ENCODE measurements at regions not wholly inside any gene's neighbourhood (a gene's known extent, or its start where the extent isn't known, plus 50 kb on each side); places are given as distances from the start of the nearest gene placed in this dataset.
"Not testable (repeated sequence)": the region's sequence is repeated elsewhere in the genome, so short reads cannot be mapped to it uniquely, and the experiment has no call there.

DNA sequence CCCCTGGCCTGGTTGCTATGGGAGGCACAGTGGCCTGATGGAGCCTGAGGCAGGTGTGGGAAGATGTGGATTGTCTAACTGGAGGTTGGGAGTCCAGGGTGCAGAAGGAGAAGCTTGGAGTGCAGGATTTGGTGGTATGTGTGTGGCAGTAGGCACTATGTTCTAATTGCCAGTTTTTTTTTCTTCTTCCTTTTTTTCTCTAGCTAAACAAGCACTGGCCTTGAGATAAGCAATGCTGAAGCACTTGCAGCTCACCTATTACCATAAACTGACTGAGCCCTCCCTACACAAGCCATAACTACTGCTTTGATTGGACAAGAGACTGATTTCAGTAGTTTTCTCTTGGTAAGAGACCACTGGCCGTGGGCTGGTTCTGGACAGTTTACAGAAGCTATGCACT is 123.6 kb downstream of the PPIAL4A start:
- H3K27me3 ChIP-seq (ENCODE audit: insufficient read depth, low read length); H3K9me3 ChIP-seq (ENCODE audit: control insufficient read depth, low read depth, low read length); H3K18ac ChIP-seq (ENCODE audit: insufficient read length, low read depth, low read length); H2BK12ac ChIP-seq (ENCODE audit: insufficient read length, low read depth, low read length); H4K8ac ChIP-seq (replicated peaks; ENCODE audit: insufficient read length, low read depth, low read length); H3K23ac ChIP-seq (ENCODE audit: insufficient read length, low read depth, low read length); H3K9ac ChIP-seq (ENCODE audit: extremely low read depth, insufficient read length, low read length); H3K79me1 ChIP-seq (ENCODE audit: insufficient read depth, low read depth, low read length, poor library complexity, severe bottlenecking); H3K27me3 Mint-ChIP-seq (ENCODE audit: low read depth); H2AFZ ChIP-seq (ENCODE audit: low read length); H3K4me1 Mint-ChIP-seq; H3T11ph ChIP-seq (ENCODE audit: low read length); H4K5ac ChIP-seq (ENCODE audit: insufficient read length, low read depth, low read length); H3K4me2 ChIP-seq (ENCODE audit: insufficient read depth, insufficient read length, low read length); H3K56ac ChIP-seq (ENCODE audit: insufficient read length, low read depth, low read length); H2BK120ac ChIP-seq (ENCODE audit: low read depth, low read length, poor library complexity, severe bottlenecking); H3K27ac Mint-ChIP-seq; H3K27ac ChIP-seq (ENCODE audit: insufficient read length, low read depth, low read length); H3K9me3 Mint-ChIP-seq; H4K20me1 ChIP-seq (ENCODE audit: control insufficient read depth, insufficient read depth, insufficient read length); H2BK20ac ChIP-seq (ENCODE audit: low read depth, low read length, poor library complexity, severe bottlenecking); H2BK15ac ChIP-seq (ENCODE audit: low read depth, low read length); DNase-seq; H3K4me1 ChIP-seq (ENCODE audit: insufficient read depth, low read length); H4K91ac ChIP-seq (ENCODE audit: insufficient read length, low read depth, low read length); H3K4me3 Mint-ChIP-seq; H3K23me2 ChIP-seq (ENCODE audit: insufficient read length, low read depth, low read length, poor library complexity, severe bottlenecking); H3K4ac ChIP-seq (ENCODE audit: low read depth, low read length); H2BK5ac ChIP-seq (ENCODE audit: insufficient read length, low read length); H3K79me2 ChIP-seq (ENCODE audit: insufficient read depth, low read length); H3K14ac ChIP-seq (ENCODE audit: insufficient read depth, low read length); H3K36me3 Mint-ChIP-seq (ENCODE audit: insufficient read depth in 1 of 3, low read depth in 3 of 3); H2AK5ac ChIP-seq (ENCODE audit: insufficient read length, low read length): not testable (repeated sequence)
- no CpG with 5 or more reads among the region's 1 CpG for WGBS (ENCODE audit: extremely low coverage, insufficient read length, low lambda C conversion rate)

DNA sequence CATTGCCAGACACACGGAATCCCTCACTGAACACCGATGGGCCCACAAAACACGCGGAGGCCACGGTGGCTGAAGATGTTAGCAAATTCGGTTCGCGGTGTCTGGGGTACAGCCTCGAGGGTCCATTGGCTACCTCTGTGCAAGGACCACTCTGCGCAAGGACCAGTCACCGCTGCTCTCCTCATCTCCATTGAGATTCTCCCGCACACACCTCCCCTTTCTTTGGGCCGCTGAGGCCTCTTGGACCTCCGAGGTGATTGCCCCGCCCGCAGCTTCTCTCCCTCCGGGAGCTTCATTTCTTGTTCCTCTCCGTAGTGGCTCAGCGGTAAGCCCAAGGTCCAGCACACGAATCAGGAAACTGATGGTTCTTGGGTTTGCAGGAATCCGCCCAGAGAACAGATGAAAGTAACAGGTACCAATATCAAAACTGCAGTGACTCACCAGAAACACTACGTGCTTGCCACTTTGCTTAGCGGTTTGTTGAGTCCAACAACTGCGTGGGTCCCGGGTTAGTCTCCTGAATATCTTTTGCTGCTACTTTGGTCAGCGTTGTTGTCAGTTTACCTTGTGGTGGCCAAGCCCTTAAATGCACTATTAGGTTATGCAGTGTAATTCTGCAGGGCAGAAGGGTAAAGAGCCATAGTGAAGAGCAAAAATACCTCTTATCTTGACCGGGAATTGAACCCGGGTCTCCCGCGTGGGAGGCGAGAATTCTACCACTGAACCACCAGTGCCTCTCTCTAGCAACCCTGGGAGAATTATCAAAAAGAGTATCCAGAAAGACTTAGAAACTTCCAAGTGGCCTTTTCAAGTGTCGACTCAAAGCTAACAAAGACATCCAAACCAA is 126.8 kb downstream of the PPIAL4A start:
- H3K27me3 ChIP-seq (ENCODE audit: insufficient read depth, low read length); H3K4me1 Mint-ChIP-seq; H3K36me3 Mint-ChIP-seq (ENCODE audit: insufficient read depth in 1 of 3, low read depth in 3 of 3); H2AFZ ChIP-seq (ENCODE audit: low read length); H3K9me3 ChIP-seq (ENCODE audit: control insufficient read depth, low read depth, low read length); H3K4me1 ChIP-seq (ENCODE audit: insufficient read depth, low read length); H3K23me2 ChIP-seq (ENCODE audit: insufficient read length, low read depth, low read length, poor library complexity, severe bottlenecking); H3K4ac ChIP-seq (ENCODE audit: low read depth, low read length); H2BK120ac ChIP-seq (ENCODE audit: low read depth, low read length, poor library complexity, severe bottlenecking); H4K91ac ChIP-seq (ENCODE audit: insufficient read length, low read depth, low read length); H3K79me1 ChIP-seq (ENCODE audit: insufficient read depth, low read depth, low read length, poor library complexity, severe bottlenecking); H3K27ac ChIP-seq (ENCODE audit: insufficient read length, low read depth, low read length); H4K5ac ChIP-seq (ENCODE audit: insufficient read length, low read depth, low read length); H3K14ac ChIP-seq (ENCODE audit: insufficient read depth, low read length); H3K9ac ChIP-seq (ENCODE audit: extremely low read depth, insufficient read length, low read length); H3K79me2 ChIP-seq (ENCODE audit: insufficient read depth, low read length); H2BK15ac ChIP-seq (ENCODE audit: low read depth, low read length); H3K18ac ChIP-seq (ENCODE audit: insufficient read length, low read depth, low read length); H2AK5ac ChIP-seq (ENCODE audit: insufficient read length, low read length); H4K20me1 ChIP-seq (ENCODE audit: control insufficient read depth, insufficient read depth, insufficient read length); H2BK12ac ChIP-seq (ENCODE audit: insufficient read length, low read depth, low read length); H2BK5ac ChIP-seq (ENCODE audit: insufficient read length, low read length); H3T11ph ChIP-seq (ENCODE audit: low read length); H3K9me3 Mint-ChIP-seq; H2BK20ac ChIP-seq (ENCODE audit: low read depth, low read length, poor library complexity, severe bottlenecking); H4K8ac ChIP-seq (replicated peaks; ENCODE audit: insufficient read length, low read depth, low read length); H3K27me3 Mint-ChIP-seq (ENCODE audit: low read depth); H3K23ac ChIP-seq (ENCODE audit: insufficient read length, low read depth, low read length); H3K56ac ChIP-seq (ENCODE audit: insufficient read length, low read depth, low read length); H3K4me2 ChIP-seq (ENCODE audit: insufficient read depth, insufficient read length, low read length): not testable (repeated sequence)
- peak; percentile 60 for DNase-seq
- 0 out of 7 replicates have a peak overlapping the region, but pooled peaks of 1 of the 3 experiments have one; percentile 73 for H3K27ac Mint-ChIP-seq
- no CpG with 5 or more reads among the region's 32 CpGs for WGBS (ENCODE audit: extremely low coverage, insufficient read length, low lambda C conversion rate)
- H3K4me3 Mint-ChIP-seq = peak overlapping the region in 1 of 2 experiments; percentile 61; a peak in 1 of 5 replicates
